HCT116 (cell line): ENCODE measurements at regions not wholly inside any gene's neighbourhood (a gene's known extent, or its start where the extent isn't known, plus 50 kb on each side); places are given as distances from the start of the nearest gene placed in this dataset.

ENCODE experiments used
- ZNF274 ChIP-seq: fragments of 200-500 bp; sonication (Bioruptor generic); IDR thresholded peaks from 2 replicates; pipeline ENCODE4 v1.6.1; 2014; ENCODE audit warnings: mild to moderate bottlenecking, low read depth, low read length, inconsistent platforms
- TF ChIP-seq, protein P1 (sequence below), 3 experiments: fragments of 200-600 bp in 1 of 3; sonication (generic) in 1 of 3; IDR thresholded peaks in 2 of 3; conservative IDR thresholded peaks in 1 of 3; 2 replicates each; pipeline ENCODE4 v1.5.1; 2012 to 2017; ENCODE audit warnings: low read depth in 2 of 3, low read length in 2 of 3, antibody characterized with exemption in 1 of 3, borderline replicate concordance in 1 of 3, control low read depth in 1 of 3, mild to moderate bottlenecking in 1 of 3, mixed read lengths in 1 of 3, mixed run types in 1 of 3, moderate library complexity in 1 of 3; ENCODE audit not compliant: insufficient read depth in 1 of 3
- TF ChIP-seq, protein P2 (sequence below): IDR thresholded peaks from 2 replicates; pipeline ENCODE4 v1.6.1; 2012

DNA sequence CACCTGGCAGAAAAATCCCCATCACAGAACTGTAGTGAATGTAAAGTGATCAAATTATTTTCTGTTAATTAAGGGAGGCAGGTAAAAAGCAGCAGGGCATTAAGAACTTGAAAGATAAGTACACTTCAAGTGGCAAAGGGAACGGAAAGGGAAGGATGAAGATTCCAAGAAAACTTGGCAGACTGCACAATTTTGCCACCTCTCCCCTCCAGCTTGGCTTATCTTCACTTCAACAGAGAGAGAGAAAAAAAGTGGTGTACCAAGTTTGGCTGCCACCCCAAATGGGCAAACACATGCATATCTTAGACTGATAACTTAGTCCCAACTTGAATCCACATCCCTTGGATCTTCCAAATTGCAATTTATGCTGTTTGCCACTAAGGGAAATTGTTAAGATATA lies 598.1 kb upstream of the ACTRT1 start:
- TF ChIP-seq, protein P1, sequence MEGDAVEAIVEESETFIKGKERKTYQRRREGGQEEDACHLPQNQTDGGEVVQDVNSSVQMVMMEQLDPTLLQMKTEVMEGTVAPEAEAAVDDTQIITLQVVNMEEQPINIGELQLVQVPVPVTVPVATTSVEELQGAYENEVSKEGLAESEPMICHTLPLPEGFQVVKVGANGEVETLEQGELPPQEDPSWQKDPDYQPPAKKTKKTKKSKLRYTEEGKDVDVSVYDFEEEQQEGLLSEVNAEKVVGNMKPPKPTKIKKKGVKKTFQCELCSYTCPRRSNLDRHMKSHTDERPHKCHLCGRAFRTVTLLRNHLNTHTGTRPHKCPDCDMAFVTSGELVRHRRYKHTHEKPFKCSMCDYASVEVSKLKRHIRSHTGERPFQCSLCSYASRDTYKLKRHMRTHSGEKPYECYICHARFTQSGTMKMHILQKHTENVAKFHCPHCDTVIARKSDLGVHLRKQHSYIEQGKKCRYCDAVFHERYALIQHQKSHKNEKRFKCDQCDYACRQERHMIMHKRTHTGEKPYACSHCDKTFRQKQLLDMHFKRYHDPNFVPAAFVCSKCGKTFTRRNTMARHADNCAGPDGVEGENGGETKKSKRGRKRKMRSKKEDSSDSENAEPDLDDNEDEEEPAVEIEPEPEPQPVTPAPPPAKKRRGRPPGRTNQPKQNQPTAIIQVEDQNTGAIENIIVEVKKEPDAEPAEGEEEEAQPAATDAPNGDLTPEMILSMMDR (IDR thresholded peaks at IDR 0.05 in 2 of 3, conservative IDR thresholded peaks at IDR 0.05 in 1 of 3; ENCODE audit: borderline replicate concordance in 1 of 3, insufficient read depth in 1 of 3, low read depth in 2 of 3, low read length in 2 of 3): no peak
- TF ChIP-seq, protein P2, sequence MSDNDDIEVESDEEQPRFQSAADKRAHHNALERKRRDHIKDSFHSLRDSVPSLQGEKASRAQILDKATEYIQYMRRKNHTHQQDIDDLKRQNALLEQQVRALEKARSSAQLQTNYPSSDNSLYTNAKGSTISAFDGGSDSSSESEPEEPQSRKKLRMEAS: no peak
- TF ChIP-seq ZNF274: no peak
